Fibroblast of the aortic adventitia (primary cell): ENCODE measurements at regions not wholly inside any gene's neighbourhood (a gene's known extent, or its start where the extent isn't known, plus 50 kb on each side); places are given as distances from the start of the nearest gene placed in this dataset.

Experiments used
- DNase-seq: peaks from one replicate; pipeline ENCODE4 v3.0.0-alpha.2; 2010; ENCODE audit warnings: low read depth
- H3K4me3 ChIP-seq: 2 replicates; pipeline ENCODE4 v1.5.1; 2011; ENCODE audit warnings: low read depth, mild to moderate bottlenecking, control low read depth, low read length, moderate library complexity
- TF ChIP-seq, protein P1 (sequence below): IDR thresholded peaks from 2 replicates; pipeline ENCODE4 v1.5.1; 2011; ENCODE audit warnings: mild to moderate bottlenecking, low read length, control low read depth, inconsistent platforms; ENCODE audit not compliant: insufficient read depth

DNA sequence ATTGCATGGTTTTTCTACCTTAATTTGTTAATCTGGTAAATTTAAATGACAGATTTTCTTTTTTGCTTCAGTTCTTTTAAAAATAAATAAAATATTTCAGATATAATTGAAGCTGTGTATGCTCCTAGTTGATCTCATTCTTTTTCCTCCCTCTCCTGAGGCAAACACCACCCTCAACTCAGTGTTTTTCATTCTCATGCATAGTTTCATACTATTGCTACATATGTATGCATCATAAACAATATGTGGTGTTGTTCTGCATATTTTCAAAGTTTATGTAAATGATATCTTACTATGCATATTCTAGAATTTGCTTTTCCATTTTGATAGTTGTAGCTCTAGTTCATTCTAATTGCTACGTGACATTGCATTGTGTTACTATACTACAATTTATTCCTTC is 257.2 kb upstream of the POU3F1 start:
- TF ChIP-seq, protein P1, sequence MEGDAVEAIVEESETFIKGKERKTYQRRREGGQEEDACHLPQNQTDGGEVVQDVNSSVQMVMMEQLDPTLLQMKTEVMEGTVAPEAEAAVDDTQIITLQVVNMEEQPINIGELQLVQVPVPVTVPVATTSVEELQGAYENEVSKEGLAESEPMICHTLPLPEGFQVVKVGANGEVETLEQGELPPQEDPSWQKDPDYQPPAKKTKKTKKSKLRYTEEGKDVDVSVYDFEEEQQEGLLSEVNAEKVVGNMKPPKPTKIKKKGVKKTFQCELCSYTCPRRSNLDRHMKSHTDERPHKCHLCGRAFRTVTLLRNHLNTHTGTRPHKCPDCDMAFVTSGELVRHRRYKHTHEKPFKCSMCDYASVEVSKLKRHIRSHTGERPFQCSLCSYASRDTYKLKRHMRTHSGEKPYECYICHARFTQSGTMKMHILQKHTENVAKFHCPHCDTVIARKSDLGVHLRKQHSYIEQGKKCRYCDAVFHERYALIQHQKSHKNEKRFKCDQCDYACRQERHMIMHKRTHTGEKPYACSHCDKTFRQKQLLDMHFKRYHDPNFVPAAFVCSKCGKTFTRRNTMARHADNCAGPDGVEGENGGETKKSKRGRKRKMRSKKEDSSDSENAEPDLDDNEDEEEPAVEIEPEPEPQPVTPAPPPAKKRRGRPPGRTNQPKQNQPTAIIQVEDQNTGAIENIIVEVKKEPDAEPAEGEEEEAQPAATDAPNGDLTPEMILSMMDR: no peak
- H3K4me3 ChIP-seq: no peak overlapping the region
- no peak for DNase-seq

DNA sequence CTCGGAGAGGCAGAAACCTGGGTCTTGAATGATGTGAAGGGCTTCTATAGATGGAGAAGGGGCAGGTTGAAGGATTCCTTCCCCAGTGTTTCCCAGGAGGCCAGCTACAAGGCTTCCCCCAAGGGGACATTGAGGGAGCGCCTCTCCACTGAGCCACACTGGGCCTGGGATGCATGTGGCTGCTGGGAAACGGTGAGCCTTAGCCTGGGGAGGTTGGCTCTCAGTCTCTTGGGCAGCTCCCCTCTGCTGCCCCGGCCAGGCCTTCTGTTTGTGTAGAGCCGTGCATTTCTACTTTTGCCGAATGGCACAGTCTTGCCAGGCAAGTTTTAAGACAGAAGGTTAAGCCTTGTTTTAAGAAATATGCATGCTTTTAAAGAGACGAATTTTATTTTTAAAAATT is 254.4 kb upstream of the POU3F1 start:
- H3K4me3 ChIP-seq: no peak overlapping the region
- DNase-seq: no peak
- TF ChIP-seq, protein P1: no peak

DNA sequence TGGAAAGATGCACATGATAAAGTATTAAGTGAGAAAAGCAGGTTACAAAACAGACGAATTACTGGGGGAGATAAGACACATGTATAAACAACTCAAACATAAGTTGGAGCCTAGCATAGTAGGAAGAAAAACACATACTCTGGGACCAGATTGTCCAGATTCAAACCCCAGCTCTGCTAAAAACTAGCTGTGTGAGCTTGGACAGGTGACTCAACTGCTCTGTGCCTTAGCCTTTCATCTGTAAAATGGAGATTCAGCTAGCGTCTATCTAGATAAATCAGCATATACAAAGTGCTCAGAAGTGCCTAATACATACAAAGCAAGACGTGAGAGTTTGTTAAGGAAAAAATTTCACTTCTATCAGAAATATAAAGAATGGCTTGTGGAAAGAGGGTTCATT is 254.0 kb upstream of the POU3F1 start:
- no peak for DNase-seq
- TF ChIP-seq, protein P1: no peak
- no peak overlapping the region for H3K4me3 ChIP-seq

DNA sequence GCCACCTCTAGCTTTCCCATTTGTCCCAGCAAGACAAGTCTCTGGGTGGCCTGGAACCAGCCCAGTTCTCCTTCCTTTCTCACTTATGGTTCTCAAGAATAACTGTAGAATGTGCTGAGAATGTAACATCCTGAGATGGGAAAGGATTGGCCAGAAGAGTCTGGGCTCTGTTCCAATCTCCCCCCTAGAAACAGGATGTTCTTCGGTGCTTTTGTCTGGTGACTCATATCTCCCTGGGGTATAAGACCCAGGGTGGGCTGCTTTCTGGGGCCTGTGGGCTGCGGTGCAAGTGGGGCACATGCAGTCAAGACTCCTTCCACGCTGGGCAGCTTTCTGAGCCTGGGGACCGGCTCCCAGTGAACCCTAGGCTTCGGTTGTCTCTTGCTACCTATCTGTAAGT is 251.2 kb upstream of the POU3F1 start:
- TF ChIP-seq, protein P1: no peak
- no peak overlapping the region for H3K4me3 ChIP-seq
- DNase-seq: no peak

DNA sequence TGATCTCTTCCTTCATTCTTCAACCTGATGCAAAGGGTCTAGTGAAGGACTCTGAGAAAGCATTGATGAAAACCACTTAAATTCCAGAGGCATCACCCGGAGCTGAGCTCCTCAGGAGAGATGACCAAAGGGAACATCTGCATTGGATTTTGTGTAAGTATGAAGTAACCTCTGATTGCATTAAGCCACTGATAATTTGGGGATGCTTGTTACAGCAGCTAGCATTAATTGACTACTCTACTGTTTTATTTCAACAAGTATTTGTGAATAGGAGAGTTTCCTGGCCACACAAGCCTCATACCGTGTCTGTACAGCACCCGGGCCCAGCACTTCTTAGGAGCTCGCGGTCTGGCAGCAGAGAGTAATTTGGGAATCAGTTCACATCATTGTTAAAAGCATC is 250.7 kb upstream of the POU3F1 start:
- TF ChIP-seq, protein P1: no peak
- H3K4me3 ChIP-seq: no peak overlapping the region

DNA sequence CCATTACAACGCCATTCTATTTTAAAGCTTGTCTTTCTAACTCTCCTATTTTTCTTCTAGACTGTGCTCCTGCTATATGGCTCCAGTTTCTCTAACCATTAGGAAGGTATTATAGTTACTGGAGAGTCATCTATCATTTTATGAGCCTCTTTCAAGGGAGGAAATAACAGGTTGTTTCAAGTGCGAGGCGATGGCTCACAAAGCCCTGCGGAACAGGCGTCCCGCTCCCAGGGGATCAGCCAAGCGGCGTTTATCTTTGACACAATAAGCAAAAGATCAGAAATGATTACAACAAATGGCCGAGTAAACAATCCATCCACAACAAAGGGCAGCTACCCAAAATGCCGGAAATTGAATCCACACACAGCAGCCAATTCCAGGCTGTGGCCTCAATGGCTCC is 249.5 kb upstream of the POU3F1 start:
- H3K4me3 ChIP-seq: no peak overlapping the region
- no peak for DNase-seq
- TF ChIP-seq, protein P1: no peak

More for the DNA sequence above, 250.7 kb upstream of the POU3F1 start:
- no peak for DNase-seq

DNA sequence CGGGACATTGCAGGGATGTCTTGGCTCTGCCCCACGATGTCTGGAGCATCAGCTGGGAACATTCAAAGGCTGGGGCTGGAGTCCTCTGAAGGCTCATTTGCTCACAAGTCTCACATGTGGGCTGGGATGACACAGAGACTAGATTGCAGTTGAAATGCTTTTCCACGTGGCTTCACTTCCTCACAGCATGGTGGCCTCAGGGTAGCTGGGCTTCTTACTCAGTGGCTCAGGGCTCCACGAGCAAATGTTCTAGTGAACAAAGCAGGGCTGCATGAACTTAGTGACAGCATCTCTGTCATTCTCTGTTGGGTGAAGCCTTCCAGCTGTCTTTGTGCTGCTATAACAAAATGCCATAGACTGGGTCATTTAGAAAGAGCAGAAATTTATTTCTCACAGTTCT is 247.0 kb upstream of the POU3F1 start:
- H3K4me3 ChIP-seq: no peak overlapping the region
- no peak for DNase-seq
- TF ChIP-seq, protein P1: no peak
